ENCODE measurements at regions not wholly inside any gene's neighbourhood (a gene's known extent, or its start where the extent isn't known, plus 50 kb on each side); places are given as distances from the start of the nearest gene placed in this dataset.

GRCh38 chr1:239805042-239805441 is 286.6 kb upstream of the FMN2 start:
- DNase-seq, result no peak
- no peaks in the 10 kb centered on the region for H3K36me3 Mint-ChIP-seq (ENCODE audit: insufficient read depth, unreplicated experiment)
- CTCF ChIA-PET, result interaction anchor here (1.6 kb wide), 1 partner anchor 9 kb away, joined by 5 read pairs; no protein-coding TSS in a partner anchor
- no peaks in the 10 kb centered on the region for H3K27me3 Mint-ChIP-seq (ENCODE audit: unreplicated experiment)
- no peaks in the 10 kb centered on the region for H3K4me1 Mint-ChIP-seq (ENCODE audit: low read depth, unreplicated experiment)
- no peak for TF ChIP-seq CTCF (IDR thresholded peaks at IDR 0.05; ENCODE audit: unreplicated experiment)
- no TSS peak for BruUV-seq (replicated peaks)
- H3K27ac Mint-ChIP-seq (ENCODE audit: unreplicated experiment), result no peak overlapping the region
- intact Hi-C loops (cut with micrococcal nuclease; ENCODE audit: unreplicated experiment), result no loop called here
- no peak overlapping the region for H3K4me3 Mint-ChIP-seq (ENCODE audit: low read depth, unreplicated experiment)
- H3K9me3 Mint-ChIP-seq (ENCODE audit: low read depth, unreplicated experiment), result peaks cover 2% of the 10 kb centered on the region

- Mint-ChIP-seq H3K4me1 (ENCODE audit: low read depth, unreplicated experiment) (peaks cover under 1% of the 10 kb centered on the region), H3K36me3 (ENCODE audit: insufficient read depth, unreplicated experiment) (no peaks in the 10 kb centered on the region), H3K27ac (ENCODE audit: unreplicated experiment) (no peak overlapping the region), H3K9me3 (ENCODE audit: low read depth, unreplicated experiment) (peaks cover 2% of the 10 kb centered on the region), H3K27me3 (ENCODE audit: unreplicated experiment) (no peaks in the 10 kb centered on the region), H3K4me3 (ENCODE audit: low read depth, unreplicated experiment) (no peak overlapping the region)
- intact Hi-C loops (cut with micrococcal nuclease; ENCODE audit: unreplicated experiment), result no loop called here
- TF ChIP-seq CTCF (IDR thresholded peaks at IDR 0.05; ENCODE audit: unreplicated experiment), result no peak
- no peak for DNase-seq
- CTCF ChIA-PET, result interaction anchor here (1.6 kb wide), 1 partner anchor 8 kb away, joined by 5 read pairs; no protein-coding TSS in a partner anchor
- BruUV-seq (replicated peaks), result no TSS peak
Measured at GRCh38 chr1:239805851-239806772, 285.6 kb upstream of the FMN2 start.

DNA sequence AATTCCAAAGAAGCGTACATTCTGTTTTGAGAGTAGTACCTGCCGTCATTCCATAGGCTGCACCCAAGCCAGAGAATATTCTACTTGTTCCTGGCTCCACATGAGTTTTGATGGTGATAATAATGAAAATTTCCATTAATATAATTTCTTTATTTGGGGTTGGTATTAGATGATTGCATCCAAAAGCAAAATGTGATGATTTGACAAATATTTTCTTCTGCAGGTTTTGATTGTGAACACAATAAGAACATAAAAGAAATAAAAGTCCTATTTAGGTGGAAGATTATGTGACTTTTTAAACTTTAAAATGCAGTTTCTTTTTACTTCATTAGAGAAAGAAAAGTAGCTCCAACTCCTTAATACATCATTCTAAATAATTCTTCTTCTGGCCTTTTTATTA is 284.8 kb upstream of the FMN2 start:
- Mint-ChIP-seq H3K4me1 (ENCODE audit: low read depth, unreplicated experiment) (peaks cover 8% of the 10 kb centered on the region), H3K27ac (ENCODE audit: unreplicated experiment) (no peak overlapping the region), H3K36me3 (ENCODE audit: insufficient read depth, unreplicated experiment) (no peaks in the 10 kb centered on the region), H3K27me3 (ENCODE audit: unreplicated experiment) (no peaks in the 10 kb centered on the region), H3K9me3 (ENCODE audit: low read depth, unreplicated experiment) (peaks cover 2% of the 10 kb centered on the region), H3K4me3 (ENCODE audit: low read depth, unreplicated experiment) (no peak overlapping the region)
- CTCF ChIA-PET, result no interaction called here
- no peak for TF ChIP-seq CTCF (IDR thresholded peaks at IDR 0.05; ENCODE audit: unreplicated experiment)
- intact Hi-C loops (cut with micrococcal nuclease; ENCODE audit: unreplicated experiment), result no loop called here
- DNase-seq, result no peak
- no TSS peak for BruUV-seq (replicated peaks)

- Mint-ChIP-seq H3K27me3 (ENCODE audit: unreplicated experiment) (no peaks in the 10 kb centered on the region), H3K4me3 (ENCODE audit: low read depth, unreplicated experiment) (no peak overlapping the region), H3K36me3 (ENCODE audit: insufficient read depth, unreplicated experiment) (no peaks in the 10 kb centered on the region), H3K27ac (ENCODE audit: unreplicated experiment) (no peak overlapping the region), H3K4me1 (ENCODE audit: low read depth, unreplicated experiment) (peaks cover 9% of the 10 kb centered on the region), H3K9me3 (ENCODE audit: low read depth, unreplicated experiment) (peaks cover 2% of the 10 kb centered on the region)
- no peak for DNase-seq
- no peak for TF ChIP-seq CTCF (IDR thresholded peaks at IDR 0.05; ENCODE audit: unreplicated experiment)
- intact Hi-C loops (cut with micrococcal nuclease; ENCODE audit: unreplicated experiment), result no loop called here
- no TSS peak for BruUV-seq (replicated peaks)
- CTCF ChIA-PET, result no interaction called here
Measured at GRCh38 chr1:239807361-239807760, 284.3 kb upstream of the FMN2 start.
